ENCODE measurements at regions not wholly inside any gene's neighbourhood (a gene's known extent, or its start where the extent isn't known, plus 50 kb on each side); places are given as distances from the start of the nearest gene placed in this dataset.
"Not testable (repeated sequence)": the region's sequence is repeated elsewhere in the genome, so short reads cannot be mapped to it uniquely, and the experiment has no call there.

GRCh38 chr5:38621331-38621730 is 64.9 kb upstream of the LIFR start:
- no peak for ATAC-seq
- Histone ChIP-seq H3K4me1 (no peaks in the 10 kb centered on the region), H3K4me3 (no peak overlapping the region), H3K27ac (no peak overlapping the region), H3K27me3 (no peaks in the 10 kb centered on the region), H3K9me3 (no peaks in the 10 kb centered on the region), H3K36me3 (no peaks in the 10 kb centered on the region)
- TF ChIP-seq CTCF (IDR thresholded peaks at IDR 0.05) (no peak), POLR2A (IDR thresholded peaks at IDR 0.05) (no peak)
- intact Hi-C loops (cut with DNase I), result no loop called here
- no peak for DNase-seq

GRCh38 chr5:38621840-38622437 is 65.5 kb upstream of the LIFR start:
- TF ChIP-seq CTCF (IDR thresholded peaks at IDR 0.05) (no peak), POLR2A (IDR thresholded peaks at IDR 0.05) (no peak)
- ATAC-seq (no peak), DNase-seq (no peak)
- H3K4me3 ChIP-seq, result no peak overlapping the region
- no peak overlapping the region for H3K27ac ChIP-seq
- H3K4me1 ChIP-seq, result no peaks in the 10 kb centered on the region
- no peaks in the 10 kb centered on the region for H3K9me3 ChIP-seq
- intact Hi-C loops (cut with DNase I), result no loop called here
- 47% methylated on average over 3 of the region's 3 CpGs for WGBS (ENCODE audit: insufficient coverage, low coverage, low lambda C conversion rate, missing lambda C conversion rate)
- H3K27me3 ChIP-seq, result no peaks in the 10 kb centered on the region
- H3K36me3 ChIP-seq, result no peaks in the 10 kb centered on the region

GRCh38 chr5:38622723-38623129 is 66.3 kb upstream of the LIFR start:
- H3K27me3 ChIP-seq, result no peaks in the 10 kb centered on the region
- H3K4me1 ChIP-seq, result no peaks in the 10 kb centered on the region
- no peak overlapping the region for H3K27ac ChIP-seq
- intact Hi-C loops (cut with DNase I), result no loop called here
- H3K4me3 ChIP-seq, result no peak overlapping the region
- 46% methylated on average over 3 of the region's 3 CpGs for WGBS (ENCODE audit: insufficient coverage, low coverage, low lambda C conversion rate, missing lambda C conversion rate)
- no peak for TF ChIP-seq POLR2A (IDR thresholded peaks at IDR 0.05)
- no peak for TF ChIP-seq CTCF (IDR thresholded peaks at IDR 0.05)
- no peaks in the 10 kb centered on the region for H3K9me3 ChIP-seq
- DNase-seq, result no peak
- ATAC-seq, result peak; percentile 67 to 90 (median 83)
- H3K36me3 ChIP-seq, result no peaks in the 10 kb centered on the region

GRCh38 chr5:38624541-38624940 is 68.1 kb upstream of the LIFR start:
- 84% methylated on average over 11 of the region's 12 CpGs for WGBS (ENCODE audit: insufficient coverage, low coverage, low lambda C conversion rate, missing lambda C conversion rate)
- ATAC-seq; H3K36me3 ChIP-seq; H3K27me3 ChIP-seq; H3K9me3 ChIP-seq; H3K27ac ChIP-seq; H3K4me1 ChIP-seq; DNase-seq; H3K4me3 ChIP-seq; intact Hi-C loops (cut with DNase I): not testable (repeated sequence)

GRCh38 chr5:38631376-38631775 is 74.9 kb upstream of the LIFR start:
- DNase-seq; H3K36me3 ChIP-seq; intact Hi-C loops (cut with DNase I); ATAC-seq; H3K9me3 ChIP-seq; H3K27ac ChIP-seq; H3K27me3 ChIP-seq; H3K4me1 ChIP-seq; H3K4me3 ChIP-seq: not testable (repeated sequence)
- 76% methylated on average over 9 of the region's 24 CpGs for WGBS (ENCODE audit: insufficient coverage, low coverage, low lambda C conversion rate, missing lambda C conversion rate)

Measured in right lobe of liver (tissue), 6 donors.